SIG-M5 (cell line): ENCODE measurements at regions not wholly inside any gene's neighbourhood (a gene's known extent, or its start where the extent isn't known, plus 50 kb on each side); places are given as distances from the start of the nearest gene placed in this dataset.

Source experiments
- DNase-seq: peaks from one replicate; lab custom pipeline; 2025; lab: John Stamatoyannopoulos, UW

GRCh38 chr15:100703032-100703578 lies 100.7 kb downstream of the ASB7 start:
- DNase-seq: no peak

GRCh38 chr15:100703671-100704070 lies 101.3 kb downstream of the ASB7 start:
- no peak for DNase-seq

DNA sequence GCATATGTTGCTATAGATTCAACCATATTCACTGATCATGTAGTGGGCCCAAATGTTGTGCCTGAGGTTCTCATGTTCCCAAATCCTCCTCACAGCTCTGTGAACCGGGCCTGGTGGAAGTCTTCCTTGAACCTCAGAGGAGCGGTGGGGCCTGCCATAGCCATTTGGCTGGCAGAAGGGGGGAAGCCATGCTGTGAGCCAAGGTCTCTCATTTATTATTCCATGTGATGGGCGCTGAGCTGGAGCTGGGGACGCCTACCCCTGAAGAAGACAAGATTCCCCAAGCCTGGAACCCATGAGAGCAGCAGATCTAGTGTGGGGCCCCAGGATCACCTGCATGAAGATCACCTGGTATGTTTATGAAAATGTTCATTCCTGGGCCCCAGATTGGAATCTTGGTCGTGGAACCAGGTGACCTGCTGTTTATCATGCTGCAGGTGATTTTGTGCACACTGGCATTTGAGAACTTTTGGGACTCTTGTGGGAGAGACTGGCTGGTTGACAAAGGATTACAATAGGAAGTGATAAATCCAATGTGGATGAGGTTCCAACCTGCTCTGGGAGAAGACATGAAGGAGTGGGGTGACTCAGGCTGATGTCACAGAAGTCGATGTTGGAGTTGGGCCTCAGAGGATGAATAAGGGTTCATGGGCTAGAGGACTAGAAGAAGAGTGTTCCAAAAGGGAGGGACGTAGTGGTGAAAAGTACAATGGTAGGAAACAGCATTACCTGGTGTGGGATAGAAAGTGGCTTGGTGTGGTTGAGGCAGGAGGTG lies 102.1 kb downstream of the ASB7 start:
- DNase-seq: no peak

DNA sequence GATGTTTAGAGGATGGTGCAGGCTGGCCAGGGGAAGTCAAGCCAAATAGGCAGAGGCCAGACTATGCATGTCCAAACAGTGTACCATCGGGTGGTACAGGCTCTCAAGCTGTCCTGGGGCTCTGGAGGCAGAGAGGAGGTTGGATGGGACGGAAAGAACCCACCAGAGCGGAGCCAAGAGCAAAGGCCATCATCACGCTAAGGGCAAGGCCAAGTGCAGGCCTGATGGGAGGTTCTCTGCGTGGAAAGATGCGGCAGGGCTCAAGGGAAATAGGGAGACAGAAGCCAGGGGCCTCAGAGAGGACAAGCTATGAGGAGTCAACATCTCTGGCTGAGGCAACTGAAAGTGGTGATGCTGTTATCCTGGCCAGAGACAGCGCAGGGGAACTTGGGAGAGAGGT lies 102.7 kb downstream of the ASB7 start:
- no peak for DNase-seq

DNA sequence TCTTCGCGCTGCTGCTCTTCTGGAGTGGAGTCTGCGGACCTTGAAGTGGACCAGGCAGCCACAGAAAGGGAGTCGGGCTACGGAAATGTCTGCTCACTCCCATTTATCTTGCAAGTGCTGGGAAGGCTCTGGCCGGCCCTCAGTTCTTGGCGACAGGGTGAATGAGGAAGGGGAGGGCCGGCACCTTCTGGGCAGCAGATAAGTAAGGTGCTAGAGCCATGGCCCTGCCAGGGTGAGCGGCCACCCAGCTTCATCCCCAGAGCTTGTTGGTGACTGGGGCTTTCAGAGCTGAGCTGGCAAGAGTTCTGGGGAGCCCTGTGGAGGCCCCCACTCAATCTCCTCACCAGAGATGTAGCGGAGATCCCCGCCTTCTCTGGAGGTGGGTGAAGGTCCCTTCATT lies 103.5 kb downstream of the ASB7 start:
- DNase-seq: no peak

GRCh38 chr15:100707229-100707628 lies 104.8 kb downstream of the ASB7 start:
- DNase-seq: no peak

DNA sequence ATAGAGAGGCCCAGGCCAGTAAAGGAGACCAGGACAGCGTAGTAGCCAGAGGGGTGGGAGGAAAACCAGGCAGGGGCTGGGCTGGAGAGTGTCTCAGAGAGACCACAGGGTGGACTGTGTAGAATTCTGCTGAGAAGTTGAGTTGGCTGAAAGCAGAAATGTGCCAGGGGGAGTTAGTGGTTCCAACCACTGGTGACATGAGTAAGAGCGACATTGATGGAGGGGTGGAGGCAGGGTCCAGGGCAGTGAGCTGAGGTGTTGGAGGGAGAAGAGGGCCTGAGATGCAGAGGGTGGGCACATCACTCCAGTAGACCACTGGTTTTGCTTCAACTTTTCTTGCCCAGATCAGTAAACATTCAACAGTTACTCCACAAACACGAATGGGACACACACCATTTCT lies 106.5 kb downstream of the ASB7 start:
- DNase-seq: no peak

DNA sequence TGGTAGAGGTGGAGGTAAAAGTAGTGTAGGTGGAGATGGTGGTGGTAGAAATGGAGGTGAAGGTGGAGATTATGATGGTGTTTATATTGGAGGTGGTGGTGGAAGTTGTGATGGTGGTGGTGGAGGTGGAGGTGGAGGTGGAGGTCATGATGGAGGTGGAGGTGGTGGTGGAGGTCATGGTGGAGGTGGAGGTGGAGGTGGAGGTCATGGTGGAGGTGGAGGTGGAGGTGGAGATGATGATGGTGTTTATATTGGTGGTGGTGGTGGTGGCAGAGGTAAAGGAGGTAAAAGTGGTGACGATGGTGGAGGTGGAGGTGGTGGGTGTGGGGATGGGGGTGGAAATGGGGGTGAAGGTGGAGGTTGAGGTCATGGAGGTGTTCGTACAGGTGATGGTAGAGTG lies 107.8 kb downstream of the ASB7 start:
- DNase-seq: no peak

DNA sequence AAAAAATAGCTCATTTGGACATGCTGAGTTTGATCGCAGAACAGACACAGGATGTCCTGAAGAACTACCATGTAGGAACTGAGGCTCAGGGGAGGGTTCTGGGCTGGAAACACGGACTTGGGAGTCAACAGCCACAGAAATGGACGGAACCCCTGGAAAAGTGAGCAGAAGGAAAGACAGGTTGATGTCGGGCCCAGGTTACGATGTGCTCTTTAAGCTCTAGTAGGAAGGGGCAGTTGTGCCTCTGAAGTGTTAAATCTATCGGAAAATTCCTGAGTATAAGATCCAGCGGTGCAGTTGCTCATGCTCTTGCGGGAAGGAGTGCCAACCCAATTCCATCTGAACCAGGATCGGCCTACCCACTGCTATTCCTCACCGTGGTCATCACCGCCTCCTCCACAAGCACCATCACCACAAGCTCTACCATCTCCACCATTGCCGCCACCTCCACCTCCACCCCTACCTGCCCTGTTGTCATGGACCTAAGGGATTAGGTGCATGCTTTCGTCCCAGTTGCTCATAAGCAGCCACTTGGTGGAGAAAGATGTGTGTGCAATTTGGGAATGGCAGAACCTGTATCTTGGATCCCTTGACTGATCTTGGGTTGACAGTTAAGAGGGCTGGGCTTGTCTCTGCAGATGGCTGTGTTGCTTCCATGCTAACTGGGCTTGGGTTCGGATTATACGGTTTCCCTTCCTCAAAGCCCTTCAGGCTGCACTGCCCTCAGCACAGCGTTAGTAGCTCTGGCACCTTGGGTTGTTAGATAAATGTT lies 108.5 kb downstream of the ASB7 start:
- DNase-seq: no peak

DNA sequence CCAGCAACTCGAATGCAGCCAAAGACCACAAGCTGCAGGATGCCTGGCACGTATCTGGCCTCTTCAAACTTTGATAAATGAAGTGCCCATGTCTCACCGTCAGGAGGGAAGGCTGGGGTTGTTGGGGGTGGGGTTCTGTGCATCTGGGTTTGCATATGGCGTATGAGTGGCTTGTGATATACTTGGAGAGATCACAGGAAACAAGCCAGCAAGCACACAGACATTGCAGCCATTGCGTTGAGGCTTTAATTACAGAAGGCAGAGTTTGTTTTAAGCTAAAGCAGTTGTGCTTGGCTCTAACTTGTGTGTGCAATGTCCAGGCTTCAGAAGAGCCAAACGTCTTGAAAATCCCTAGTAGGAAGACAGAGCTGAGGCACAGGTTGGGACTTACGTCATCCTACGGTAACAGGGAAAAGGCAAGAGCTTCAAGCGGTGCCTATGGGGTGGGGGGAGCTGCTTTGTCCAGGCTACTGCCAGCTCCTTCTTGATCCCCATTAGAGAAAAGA lies 109.2 kb downstream of the ASB7 start:
- DNase-seq: no peak

DNA sequence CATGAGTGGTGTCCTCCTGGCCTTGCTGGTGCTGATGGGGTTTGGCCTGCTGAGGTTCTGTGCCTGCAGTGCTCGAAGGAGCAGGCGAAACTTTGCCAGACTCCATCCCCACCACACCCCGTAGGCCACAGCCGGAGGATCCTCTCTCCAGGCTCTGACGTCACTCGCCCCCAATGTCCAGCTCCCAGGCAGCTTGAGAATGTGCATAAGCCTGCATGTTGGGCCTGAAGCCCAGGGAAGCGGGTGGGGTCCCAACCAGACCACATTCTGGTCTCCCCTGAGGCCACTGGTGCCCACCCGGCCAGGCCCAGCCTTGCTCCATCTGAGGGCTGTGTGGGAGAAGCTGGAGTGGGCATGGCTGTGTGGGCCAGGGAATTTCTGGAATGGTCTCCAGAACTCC lies 109.8 kb downstream of the ASB7 start:
- no peak for DNase-seq

- no peak for DNase-seq
Observed at GRCh38 chr15:100713163-100713867, 110.9 kb downstream of the ASB7 start.

- DNase-seq: no peak
Observed at GRCh38 chr15:100714034-100714748, 111.8 kb downstream of the ASB7 start.

DNA sequence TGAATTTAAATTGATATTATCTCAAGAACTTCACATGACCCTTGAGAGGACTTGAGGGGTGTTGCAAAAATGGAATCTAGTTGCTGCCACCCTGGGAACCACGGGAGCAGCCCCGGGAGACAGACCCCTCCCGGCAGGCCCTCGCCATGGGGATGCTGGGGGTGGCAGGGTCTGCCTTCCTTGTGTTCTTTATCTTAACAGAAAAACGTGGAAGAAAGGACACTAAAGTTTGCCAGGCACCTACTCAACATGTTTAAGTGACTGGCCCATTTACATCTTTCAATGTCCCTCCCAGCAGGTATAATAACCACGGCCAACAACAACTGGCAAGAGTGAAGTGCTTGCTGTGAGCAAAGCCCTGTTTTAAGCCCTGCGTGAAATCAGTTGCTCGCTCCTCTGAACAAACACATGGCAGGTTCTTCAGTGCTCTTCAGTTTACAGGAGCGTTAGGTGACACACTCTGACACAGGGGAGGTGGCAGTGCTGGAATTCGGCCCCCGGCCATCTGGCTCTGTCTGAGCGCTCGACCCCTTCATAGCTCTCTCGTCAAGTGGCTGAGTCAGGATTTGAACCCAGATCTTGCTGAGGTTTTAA lies 112.5 kb downstream of the ASB7 start:
- DNase-seq: no peak

DNA sequence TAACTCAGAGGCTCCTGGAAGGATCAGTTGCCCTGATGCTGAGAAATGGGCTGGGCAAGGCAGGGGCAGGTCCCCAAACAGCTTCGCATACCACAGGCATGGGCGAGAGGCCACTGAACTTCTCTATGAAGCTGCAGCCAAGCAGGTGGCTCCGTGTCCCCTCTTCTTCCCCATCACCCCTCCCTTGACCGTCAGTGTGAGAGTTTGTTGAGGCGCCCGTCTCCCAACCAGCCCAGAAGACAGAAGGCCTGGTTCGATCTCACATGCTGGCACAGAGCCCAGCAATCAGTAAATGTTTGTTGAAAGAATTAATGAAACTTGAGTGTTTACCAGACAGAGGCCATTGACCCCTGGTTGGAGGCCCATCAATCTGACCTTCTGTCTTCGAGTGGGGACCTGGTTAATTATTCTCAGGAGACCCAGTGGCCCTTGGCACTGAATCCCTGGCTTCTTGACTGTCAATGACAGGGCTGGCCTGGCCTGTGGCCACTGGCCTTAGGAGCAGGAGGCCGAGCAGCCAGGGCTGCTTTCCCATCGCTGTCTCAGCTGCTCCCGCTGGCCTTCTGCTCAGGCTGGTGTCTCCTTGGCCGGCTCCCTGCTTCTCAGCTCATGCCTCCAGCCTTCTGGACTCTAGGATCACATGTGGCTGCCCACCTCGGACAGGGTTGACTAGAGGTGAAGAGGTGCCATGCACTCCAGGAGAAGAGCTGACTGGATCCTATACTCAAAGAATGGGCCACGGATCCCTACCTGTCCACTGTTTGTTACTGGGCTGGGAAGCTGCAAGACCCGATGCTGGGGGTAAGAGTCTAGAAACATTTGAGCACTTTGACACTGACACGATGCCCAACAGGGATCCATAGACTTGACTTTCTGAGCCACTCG lies 113.4 kb downstream of the ASB7 start:
- no peak for DNase-seq

DNA sequence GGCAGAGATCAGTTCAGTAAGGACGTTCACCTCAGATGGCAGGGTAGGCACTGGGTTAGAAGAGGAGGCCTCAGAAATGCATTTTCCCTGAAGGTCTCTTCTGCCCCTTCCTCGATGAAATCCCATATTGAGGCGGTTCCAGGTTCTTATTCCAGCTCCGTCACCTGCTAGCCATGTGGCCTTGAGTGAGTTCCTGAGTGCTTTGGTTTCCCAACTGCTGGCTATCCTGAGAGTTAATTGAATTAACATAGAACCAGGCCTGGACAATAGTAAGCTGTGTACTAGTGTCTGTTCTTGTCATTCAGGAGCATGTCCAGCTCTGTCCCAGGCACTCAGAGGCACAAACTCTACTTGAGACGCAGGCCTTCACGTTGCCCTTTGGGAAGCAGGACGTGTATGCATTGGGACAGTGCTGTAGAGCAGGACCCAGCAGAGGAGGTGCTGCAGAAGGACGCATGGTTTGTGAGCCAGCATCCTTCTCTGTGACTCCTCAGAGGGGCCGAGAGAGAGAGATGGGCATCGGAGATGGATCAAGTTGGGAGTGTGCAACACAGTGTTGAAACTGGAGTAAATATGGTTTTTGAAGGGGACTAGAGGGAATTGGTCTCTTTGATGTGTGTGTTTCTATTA lies 114.2 kb downstream of the ASB7 start:
- DNase-seq: no peak

GRCh38 chr15:100717596-100717995 lies 115.2 kb downstream of the ASB7 start:
- no peak for DNase-seq

GRCh38 chr15:100718075-100718980 lies 115.9 kb downstream of the ASB7 start:
- no peak for DNase-seq
